D721Med (cell line): ENCODE measurements at regions not wholly inside any gene's neighbourhood (a gene's known extent, or its start where the extent isn't known, plus 50 kb on each side); places are given as distances from the start of the nearest gene placed in this dataset.

Experiments
- DNase-seq: peaks from one replicate; pipeline ENCODE4 v3.0.0; 2011; ENCODE audit warnings: low spot score; ENCODE audit not compliant: insufficient read length
- FAIRE-seq: peaks from 2 replicates; lab custom pipeline; 2011; peaks lifted over from hg19 to GRCh38; lab: Jason Lieb, UNC
- TF ChIP-seq, protein P1 (sequence below): IDR thresholded peaks from 2 replicates; pipeline ENCODE4 v1.5.1; 2012; ENCODE audit warnings: mild to moderate bottlenecking, control low read depth; ENCODE audit not compliant: insufficient read depth; ENCODE audit errors: missing control alignments

DNA sequence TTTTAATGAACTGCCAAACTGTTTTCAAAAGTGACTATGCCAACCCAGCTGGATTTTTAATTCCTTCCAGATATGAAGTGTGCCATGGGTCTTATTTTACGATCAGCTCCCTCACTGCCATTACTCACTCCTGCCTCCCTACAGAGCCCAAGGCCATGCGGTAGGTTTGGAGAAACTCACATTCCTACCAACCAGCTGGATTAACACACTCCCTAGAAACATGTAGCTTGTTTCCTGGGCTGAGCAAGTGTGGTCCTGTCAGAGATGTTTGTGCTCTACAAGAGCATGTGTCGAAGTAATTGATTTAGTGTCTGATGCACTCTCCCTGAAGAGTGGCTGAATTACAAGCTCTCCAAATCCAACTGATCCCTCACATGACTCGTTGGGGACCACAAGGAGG lies 82.5 kb downstream of the SPP2 start:
- TF ChIP-seq, protein P1, sequence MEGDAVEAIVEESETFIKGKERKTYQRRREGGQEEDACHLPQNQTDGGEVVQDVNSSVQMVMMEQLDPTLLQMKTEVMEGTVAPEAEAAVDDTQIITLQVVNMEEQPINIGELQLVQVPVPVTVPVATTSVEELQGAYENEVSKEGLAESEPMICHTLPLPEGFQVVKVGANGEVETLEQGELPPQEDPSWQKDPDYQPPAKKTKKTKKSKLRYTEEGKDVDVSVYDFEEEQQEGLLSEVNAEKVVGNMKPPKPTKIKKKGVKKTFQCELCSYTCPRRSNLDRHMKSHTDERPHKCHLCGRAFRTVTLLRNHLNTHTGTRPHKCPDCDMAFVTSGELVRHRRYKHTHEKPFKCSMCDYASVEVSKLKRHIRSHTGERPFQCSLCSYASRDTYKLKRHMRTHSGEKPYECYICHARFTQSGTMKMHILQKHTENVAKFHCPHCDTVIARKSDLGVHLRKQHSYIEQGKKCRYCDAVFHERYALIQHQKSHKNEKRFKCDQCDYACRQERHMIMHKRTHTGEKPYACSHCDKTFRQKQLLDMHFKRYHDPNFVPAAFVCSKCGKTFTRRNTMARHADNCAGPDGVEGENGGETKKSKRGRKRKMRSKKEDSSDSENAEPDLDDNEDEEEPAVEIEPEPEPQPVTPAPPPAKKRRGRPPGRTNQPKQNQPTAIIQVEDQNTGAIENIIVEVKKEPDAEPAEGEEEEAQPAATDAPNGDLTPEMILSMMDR, result no peak
- no peak for FAIRE-seq
- DNase-seq, result no peak

DNA sequence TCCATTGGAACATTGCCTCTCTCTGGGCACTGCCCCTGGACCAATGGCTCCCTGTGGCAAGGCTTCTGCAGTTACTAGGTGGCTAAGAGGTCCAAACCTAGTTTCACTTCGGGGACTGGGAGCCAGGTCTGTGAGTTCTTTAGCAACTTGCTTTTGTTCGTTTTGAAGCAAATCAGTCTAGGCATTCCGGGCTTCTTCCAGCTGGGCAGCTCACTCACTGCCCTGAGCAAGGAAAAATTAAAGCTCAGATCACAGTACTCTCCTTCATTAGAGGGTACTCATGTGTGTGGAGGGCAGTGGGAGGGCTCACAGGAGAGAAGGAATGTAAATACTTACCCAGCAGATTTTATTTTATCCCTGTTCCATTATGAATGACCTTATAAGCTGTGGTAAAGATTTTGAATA lies 80.3 kb downstream of the SPP2 start:
- FAIRE-seq (no peak), DNase-seq (no peak)
- TF ChIP-seq, protein P1, result no peak

DNA sequence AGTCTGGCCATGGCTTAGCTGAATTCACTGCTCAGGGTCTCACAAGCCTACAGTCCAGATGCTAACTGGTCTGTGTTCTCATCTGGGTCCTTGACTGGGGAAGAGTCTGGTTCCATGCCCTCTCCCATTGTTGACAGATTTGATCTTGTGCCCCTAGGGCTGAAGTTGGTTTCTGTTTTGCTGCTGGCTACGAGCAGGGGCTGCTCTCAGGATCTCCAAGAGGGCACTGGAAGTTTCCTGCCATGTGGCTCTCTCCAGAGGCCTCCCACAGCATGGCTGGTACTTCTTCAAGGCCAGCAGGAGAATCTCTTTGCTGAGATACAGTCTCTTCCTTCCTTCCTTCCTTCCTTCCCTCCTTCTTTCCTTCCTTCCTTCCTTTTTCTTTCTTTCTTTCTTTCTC lies 78.1 kb downstream of the SPP2 start:
- TF ChIP-seq, protein P1, result no peak
- DNase-seq, result no peak
- FAIRE-seq, result no peak
